Thyroid gland (tissue), 4 donors: ENCODE measurements at regions not wholly inside any gene's neighbourhood (a gene's known extent, or its start where the extent isn't known, plus 50 kb on each side); places are given as distances from the start of the nearest gene placed in this dataset.

ENCODE experiments used
- CTCF ChIP-seq, 6 experiments: fragments of 200-600 bp in 3 of 6; fragments of 450-650 bp in 3 of 6; sonication (generic) in 3 of 6; IDR thresholded peaks; one replicate each; pipeline ENCODE4 v1.5.1; 2016 to 2019; ENCODE audit warnings: antibody characterized with exemption in 6 of 6, mild to moderate bottlenecking in 2 of 6, inconsistent platforms in 1 of 6, moderate library complexity in 1 of 6
- POLR2A ChIP-seq, 2 donors: fragments of 450-650 bp; IDR thresholded peaks; one replicate each; pipeline ENCODE4 v1.6.1; 2017; ENCODE audit warnings: antibody characterized with exemption in 2 of 2, mild to moderate bottlenecking in 2 of 2, moderate library complexity in 1 of 2

- TF ChIP-seq CTCF (IDR thresholded peaks at IDR 0.05) (no peak), POLR2A (IDR thresholded peaks at IDR 0.05) (no peak)
Measured at GRCh38 chr19:28221736-28222135, 991.2 kb downstream of the UQCRFS1 start.
